ENCODE measurements at regions not wholly inside any gene's neighbourhood (a gene's known extent, or its start where the extent isn't known, plus 50 kb on each side); places are given as distances from the start of the nearest gene placed in this dataset.
A peak's percentile ranks its signal among the peaks of the same experiment; 100 is the strongest.
"Not testable (repeated sequence)": the region's sequence is repeated elsewhere in the genome, so short reads cannot be mapped to it uniquely, and the experiment has no call there.

DNA sequence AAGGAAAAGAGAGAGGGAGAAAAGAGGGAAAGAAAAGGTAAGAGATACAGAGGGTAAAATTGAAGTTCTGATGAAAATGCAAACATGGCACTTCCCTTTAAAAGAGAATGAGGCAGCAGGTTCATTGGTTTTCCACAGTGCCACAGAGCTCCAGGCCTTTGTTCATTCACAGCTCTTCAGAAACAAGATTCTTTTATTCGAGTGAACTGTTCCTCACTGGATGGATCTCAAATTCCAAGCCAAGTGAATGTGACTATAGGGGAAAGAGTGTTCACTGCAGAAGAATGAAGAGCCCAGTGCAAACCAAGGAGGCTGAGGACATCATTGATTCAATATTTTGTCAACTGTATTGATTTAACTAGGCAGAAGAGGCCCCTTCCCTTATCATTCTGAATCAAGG lies 280.3 kb upstream of the PROK2 start:
- Mint-ChIP-seq H3K4me3 (no peak overlapping the region), H3K27me3 (ENCODE audit: insufficient read depth) (peaks cover 4% of the 10 kb centered on the region), H3K4me1 (ENCODE audit: low read depth) (peaks cover 18% of the 10 kb centered on the region), H3K9me3 (peaks cover 24% of the 10 kb centered on the region), H3K36me3 (ENCODE audit: low read depth) (peaks cover 3% of the 10 kb centered on the region), H3K27ac (no peak overlapping the region)
- no peak for DNase-seq (ENCODE audit: low spot score)
- intact Hi-C loops (cut with micrococcal nuclease) = no loop called here

- peaks cover 23% of the 10 kb centered on the region for H3K4me1 Mint-ChIP-seq (ENCODE audit: low read depth)
- intact Hi-C loops (cut with micrococcal nuclease) = loop anchor here (5.0 kb wide), 1 partner anchor 77 kb away; no protein-coding TSS in a partner anchor
- DNase-seq (ENCODE audit: low spot score); H3K36me3 Mint-ChIP-seq (ENCODE audit: low read depth); H3K27me3 Mint-ChIP-seq (ENCODE audit: insufficient read depth); H3K27ac Mint-ChIP-seq; H3K4me3 Mint-ChIP-seq: not testable (repeated sequence)
- peaks cover 25% of the 10 kb centered on the region for H3K9me3 Mint-ChIP-seq
Measured at GRCh38 chr3:72064727-72065126, 279.8 kb upstream of the PROK2 start.

DNA sequence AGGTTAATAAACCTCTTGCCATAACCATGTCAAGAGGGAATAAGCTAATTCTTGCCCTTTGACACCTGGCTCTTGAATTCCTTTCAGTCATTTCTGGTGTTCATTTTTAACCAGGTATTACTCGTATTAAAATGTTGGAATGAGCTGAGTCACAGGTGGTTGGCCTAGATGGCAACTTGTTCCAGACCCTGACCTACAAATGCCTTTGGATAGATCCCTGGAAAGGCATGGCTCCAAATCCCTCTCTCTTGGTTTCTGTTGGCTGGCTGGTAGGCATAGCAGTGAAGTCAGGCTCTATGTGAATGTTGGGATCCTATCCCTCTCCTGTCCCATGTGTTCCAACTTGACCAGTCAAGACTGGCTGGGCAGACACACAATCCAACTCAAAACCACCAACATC lies 277.1 kb upstream of the PROK2 start:
- DNase-seq (ENCODE audit: low spot score) = no peak
- Mint-ChIP-seq H3K9me3 (peaks cover 25% of the 10 kb centered on the region), H3K4me1 (ENCODE audit: low read depth) (peaks cover 24% of the 10 kb centered on the region), H3K27ac (no peak overlapping the region), H3K4me3 (no peak overlapping the region), H3K36me3 (ENCODE audit: low read depth) (peaks cover 4% of the 10 kb centered on the region), H3K27me3 (ENCODE audit: insufficient read depth) (peaks cover 4% of the 10 kb centered on the region)
- intact Hi-C loops (cut with micrococcal nuclease) = loop anchor here (5.0 kb wide), 1 partner anchor 75 kb away; no protein-coding TSS in a partner anchor

GRCh38 chr3:72060447-72061034 lies 275.6 kb upstream of the PROK2 start:
- H3K4me3 Mint-ChIP-seq = no peak overlapping the region
- intact Hi-C loops (cut with micrococcal nuclease) = loop anchor here (1.0 to 5.0 kb wide), 3 partner anchors 18 to 78 kb away; no protein-coding TSS in a partner anchor
- peaks cover 17% of the 10 kb centered on the region for H3K4me1 Mint-ChIP-seq (ENCODE audit: low read depth)

GRCh38 chr3:72058493-72059081 lies 273.6 kb upstream of the PROK2 start:
- Mint-ChIP-seq H3K9me3 (peaks cover 18% of the 10 kb centered on the region), H3K4me1 (ENCODE audit: low read depth) (peaks cover 17% of the 10 kb centered on the region), H3K4me3 (no peak overlapping the region), H3K27me3 (ENCODE audit: insufficient read depth) (no peaks in the 10 kb centered on the region), H3K27ac (no peak overlapping the region), H3K36me3 (ENCODE audit: low read depth) (peaks cover 5% of the 10 kb centered on the region)
- no peak for DNase-seq (ENCODE audit: low spot score)
- intact Hi-C loops (cut with micrococcal nuclease) = no loop called here

More at GRCh38 chr3:72060447-72061034, 275.6 kb upstream of the PROK2 start:
- H3K36me3 Mint-ChIP-seq (ENCODE audit: low read depth) = peaks cover 5% of the 10 kb centered on the region
- DNase-seq (ENCODE audit: low spot score) = no peak
- peak overlapping the region; percentile 47 for H3K27ac Mint-ChIP-seq
- H3K9me3 Mint-ChIP-seq = peaks cover 25% of the 10 kb centered on the region
- H3K27me3 Mint-ChIP-seq (ENCODE audit: insufficient read depth) = no peaks in the 10 kb centered on the region

GRCh38 chr3:72055436-72055835 lies 270.5 kb upstream of the PROK2 start:
- peaks cover 3% of the 10 kb centered on the region for H3K36me3 Mint-ChIP-seq (ENCODE audit: low read depth)
- H3K27me3 Mint-ChIP-seq (ENCODE audit: insufficient read depth) = no peaks in the 10 kb centered on the region
- peaks cover 8% of the 10 kb centered on the region for H3K4me1 Mint-ChIP-seq (ENCODE audit: low read depth)
- H3K9me3 Mint-ChIP-seq = peaks cover 3% of the 10 kb centered on the region
- H3K4me3 Mint-ChIP-seq = no peak overlapping the region
- intact Hi-C loops (cut with micrococcal nuclease) = no loop called here
- H3K27ac Mint-ChIP-seq = no peak overlapping the region
- no peak for DNase-seq (ENCODE audit: low spot score)

- H3K36me3 Mint-ChIP-seq (ENCODE audit: low read depth) = peaks cover 1% of the 10 kb centered on the region
- no peak for DNase-seq (ENCODE audit: low spot score)
- intact Hi-C loops (cut with micrococcal nuclease) = no loop called here
- H3K27me3 Mint-ChIP-seq (ENCODE audit: insufficient read depth) = no peaks in the 10 kb centered on the region
- no peaks in the 10 kb centered on the region for H3K9me3 Mint-ChIP-seq
- no peak overlapping the region for H3K27ac Mint-ChIP-seq
- peaks cover 3% of the 10 kb centered on the region for H3K4me1 Mint-ChIP-seq (ENCODE audit: low read depth)
- no peak overlapping the region for H3K4me3 Mint-ChIP-seq
Measured at GRCh38 chr3:72054976-72055375, 270.0 kb upstream of the PROK2 start.

DNA sequence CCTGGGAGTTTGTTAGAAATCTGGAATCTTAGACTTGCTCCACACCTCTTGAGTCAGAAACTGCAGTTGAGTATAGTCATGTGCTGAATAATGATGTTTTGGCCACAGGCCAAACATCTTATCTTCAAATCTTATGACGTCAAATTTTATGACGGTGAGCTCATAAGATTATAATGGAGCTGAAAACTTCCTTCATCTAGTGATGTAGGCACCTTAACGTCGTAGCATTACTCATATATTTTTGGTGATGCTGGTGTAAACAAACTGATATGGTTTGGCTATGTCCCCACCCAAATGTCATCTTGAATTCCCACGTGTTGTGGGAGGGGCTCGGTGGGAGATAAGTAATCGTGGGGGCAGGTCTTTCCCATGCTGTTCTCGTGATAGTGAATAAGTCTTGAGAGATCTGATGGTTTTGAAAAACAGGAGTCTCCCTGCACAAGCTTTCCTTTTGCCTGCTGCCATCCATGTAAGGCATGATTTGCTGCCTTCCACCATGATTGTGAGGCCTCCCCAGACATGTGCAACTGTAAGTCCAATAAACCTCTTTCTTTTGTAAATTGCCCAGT lies 268.0 kb upstream of the PROK2 start:
- no peak for DNase-seq (ENCODE audit: low spot score)
- no peaks in the 10 kb centered on the region for H3K27me3 Mint-ChIP-seq (ENCODE audit: insufficient read depth)
- no peak overlapping the region for H3K27ac Mint-ChIP-seq
- H3K36me3 Mint-ChIP-seq (ENCODE audit: low read depth) = peaks cover 1% of the 10 kb centered on the region
- H3K4me1 Mint-ChIP-seq (ENCODE audit: low read depth) = no peaks in the 10 kb centered on the region
- intact Hi-C loops (cut with micrococcal nuclease) = no loop called here
- no peaks in the 10 kb centered on the region for H3K9me3 Mint-ChIP-seq
- no peak overlapping the region for H3K4me3 Mint-ChIP-seq

DNA sequence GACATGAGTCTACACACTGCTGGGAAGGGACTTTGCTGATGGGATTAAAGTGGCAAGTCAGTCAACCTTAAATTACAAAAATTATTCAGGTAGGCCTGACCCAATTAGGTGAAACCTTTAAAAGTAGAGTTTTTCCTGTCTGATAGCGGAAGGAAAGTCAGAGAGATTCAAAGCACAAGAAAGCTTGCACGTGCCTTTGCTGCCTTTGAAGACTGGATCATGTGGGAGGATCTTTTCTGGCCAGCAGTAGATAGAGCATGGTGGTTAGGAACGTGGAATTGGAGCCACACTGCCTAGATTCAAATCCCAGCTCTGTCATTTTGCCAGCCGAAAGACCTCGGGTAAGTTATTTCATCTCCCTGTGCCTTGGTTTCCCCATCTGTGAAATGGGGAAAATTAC lies 265.8 kb upstream of the PROK2 start:
- intact Hi-C loops (cut with micrococcal nuclease) = no loop called here
- no peaks in the 10 kb centered on the region for H3K36me3 Mint-ChIP-seq (ENCODE audit: low read depth)

DNA sequence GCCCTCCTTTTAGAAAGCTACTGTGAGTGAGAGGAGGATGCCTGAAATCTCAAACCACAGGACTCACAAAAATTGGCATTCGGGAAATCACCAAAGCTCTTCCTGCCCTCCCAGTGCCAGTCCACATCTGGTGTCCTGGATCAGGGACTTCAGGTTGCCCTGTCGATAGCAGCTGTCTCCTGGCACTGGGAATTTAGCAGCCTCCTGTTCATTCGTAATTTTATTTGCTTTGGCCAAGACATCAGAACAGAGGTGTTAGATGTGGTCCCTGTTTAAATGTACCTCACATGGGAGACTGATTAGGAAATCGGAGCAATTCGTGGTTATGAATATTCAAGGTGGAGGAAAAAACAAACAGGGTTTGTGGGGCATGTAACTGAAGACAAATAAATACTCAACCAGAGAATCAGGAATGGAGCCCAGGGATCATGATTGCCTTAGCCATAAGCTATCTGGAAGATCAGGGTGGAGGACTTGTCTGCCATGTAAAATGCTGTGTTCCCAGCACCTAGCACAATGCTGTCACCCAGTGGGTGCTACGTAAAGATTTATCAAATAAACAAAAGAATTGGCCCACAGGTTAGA lies 265.2 kb upstream of the PROK2 start:
- Mint-ChIP-seq H3K36me3 (ENCODE audit: low read depth) (no peaks in the 10 kb centered on the region), H3K4me1 (ENCODE audit: low read depth) (no peaks in the 10 kb centered on the region), H3K27me3 (ENCODE audit: insufficient read depth) (no peaks in the 10 kb centered on the region), H3K4me3 (no peak overlapping the region), H3K27ac (no peak overlapping the region), H3K9me3 (no peaks in the 10 kb centered on the region)
- intact Hi-C loops (cut with micrococcal nuclease) = no loop called here
- no peak for DNase-seq (ENCODE audit: low spot score)

More for the DNA sequence above, 265.8 kb upstream of the PROK2 start:
- Mint-ChIP-seq H3K4me1 (ENCODE audit: low read depth) (no peaks in the 10 kb centered on the region), H3K9me3 (no peaks in the 10 kb centered on the region), H3K27me3 (ENCODE audit: insufficient read depth) (no peaks in the 10 kb centered on the region), H3K27ac (no peak overlapping the region), H3K4me3 (no peak overlapping the region)
- no peak for DNase-seq (ENCODE audit: low spot score)

DNA sequence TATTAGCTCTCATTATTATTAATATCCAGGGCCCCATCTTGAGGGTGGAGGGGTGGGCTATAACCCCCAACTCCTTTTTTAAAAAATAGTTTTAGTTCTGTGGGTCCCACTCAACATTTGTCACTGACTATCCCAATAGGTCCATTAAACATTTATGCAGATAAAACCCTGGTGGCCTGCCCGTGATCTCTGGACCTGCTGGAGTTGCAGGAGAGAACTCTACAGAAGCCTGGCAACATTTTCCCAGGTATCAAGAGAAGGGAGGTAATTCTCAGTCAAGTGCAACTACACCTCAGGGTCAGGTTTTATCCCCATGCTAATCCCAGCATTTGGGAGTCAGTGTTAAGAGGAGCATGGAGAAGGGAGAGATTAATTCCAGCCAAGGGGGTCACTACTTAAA lies 264.4 kb upstream of the PROK2 start:
- Mint-ChIP-seq H3K27ac (no peak overlapping the region), H3K4me1 (ENCODE audit: low read depth) (no peaks in the 10 kb centered on the region), H3K9me3 (no peaks in the 10 kb centered on the region), H3K36me3 (ENCODE audit: low read depth) (no peaks in the 10 kb centered on the region), H3K4me3 (no peak overlapping the region), H3K27me3 (ENCODE audit: insufficient read depth) (no peaks in the 10 kb centered on the region)
- DNase-seq (ENCODE audit: low spot score) = no peak
- intact Hi-C loops (cut with micrococcal nuclease) = no loop called here

DNA sequence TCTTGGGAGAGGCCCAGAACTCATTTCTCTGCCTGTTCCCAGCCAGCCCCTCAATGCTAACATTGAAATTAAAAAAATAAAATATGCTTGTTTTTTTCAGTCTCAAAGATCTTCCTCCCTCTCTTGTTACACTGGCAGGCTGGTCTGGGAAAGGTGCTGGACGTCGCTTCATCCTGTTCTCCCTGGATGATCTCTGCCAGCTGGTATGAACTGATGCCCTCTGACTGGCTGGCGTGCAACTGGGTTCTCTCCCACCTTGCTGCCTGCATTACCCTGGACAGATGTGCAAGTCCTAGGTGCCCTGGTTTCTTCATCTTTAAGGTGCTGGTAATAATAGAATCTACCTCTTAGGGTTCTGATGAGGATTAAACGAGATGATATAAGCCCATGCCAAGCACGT lies 263.9 kb upstream of the PROK2 start:
- no peaks in the 10 kb centered on the region for H3K9me3 Mint-ChIP-seq
- no peak for DNase-seq (ENCODE audit: low spot score)
- H3K36me3 Mint-ChIP-seq (ENCODE audit: low read depth) = no peaks in the 10 kb centered on the region
- H3K27me3 Mint-ChIP-seq (ENCODE audit: insufficient read depth) = no peaks in the 10 kb centered on the region
- no peak overlapping the region for H3K4me3 Mint-ChIP-seq
- intact Hi-C loops (cut with micrococcal nuclease) = no loop called here
- H3K27ac Mint-ChIP-seq = no peak overlapping the region
- no peaks in the 10 kb centered on the region for H3K4me1 Mint-ChIP-seq (ENCODE audit: low read depth)

DNA sequence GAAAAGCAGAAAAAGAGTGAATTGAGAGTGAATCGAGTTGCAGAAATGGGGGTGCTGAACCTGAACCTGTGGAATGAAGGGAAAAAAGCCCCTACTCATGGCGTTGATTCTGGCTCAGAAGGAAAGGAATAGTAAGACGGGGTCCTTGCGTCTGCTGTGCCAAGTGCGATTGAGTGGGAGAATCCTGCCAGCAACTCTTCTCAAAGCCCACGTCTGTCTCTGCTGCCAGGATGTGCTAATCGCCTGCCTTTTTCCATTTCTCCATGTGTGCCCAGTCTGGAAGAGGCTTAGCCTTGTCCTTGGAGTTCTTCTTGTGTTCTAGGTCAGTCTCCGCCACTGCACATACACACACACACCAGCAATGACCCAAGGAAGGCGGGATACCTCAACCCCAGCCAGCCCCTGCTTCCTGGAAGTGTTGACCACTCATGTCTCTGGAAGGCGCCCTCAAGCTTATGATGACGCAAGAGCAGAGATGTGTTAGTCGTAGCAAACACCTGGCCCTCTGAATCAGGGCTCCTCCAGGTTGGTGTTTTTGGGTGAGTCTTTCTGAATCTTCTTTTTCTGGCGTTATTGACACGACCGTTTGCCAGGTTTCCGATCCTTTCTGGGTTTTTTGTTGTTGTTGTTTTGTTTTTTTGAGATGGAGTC lies 262.4 kb upstream of the PROK2 start:
- H3K4me1 Mint-ChIP-seq (ENCODE audit: low read depth) = no peaks in the 10 kb centered on the region
- H3K27me3 Mint-ChIP-seq (ENCODE audit: insufficient read depth) = no peaks in the 10 kb centered on the region
- no peak overlapping the region for H3K27ac Mint-ChIP-seq

More for the DNA sequence above, 262.4 kb upstream of the PROK2 start:
- Mint-ChIP-seq H3K4me3 (no peak overlapping the region), H3K36me3 (ENCODE audit: low read depth) (no peaks in the 10 kb centered on the region), H3K9me3 (no peaks in the 10 kb centered on the region)
- no peak for DNase-seq (ENCODE audit: low spot score)
- intact Hi-C loops (cut with micrococcal nuclease) = no loop called here

Measured in activated T-helper 1 cell treated with anti-CD3 and anti-CD28 coated beads, Interleukin-12 subunit alpha, Interleukin-12 subunit beta, Interleukin-2, Interleukin-4 antibody, amounts not matched to agents 30 ng/mL and 10 ng/mL and 1 ng/mL, durations not matched to agents 14 hours and 24 hours and 36 hours (primary cell).